ENCODE measurements at regions not wholly inside any gene's neighbourhood (a gene's known extent, or its start where the extent isn't known, plus 50 kb on each side); places are given as distances from the start of the nearest gene placed in this dataset.

DNA sequence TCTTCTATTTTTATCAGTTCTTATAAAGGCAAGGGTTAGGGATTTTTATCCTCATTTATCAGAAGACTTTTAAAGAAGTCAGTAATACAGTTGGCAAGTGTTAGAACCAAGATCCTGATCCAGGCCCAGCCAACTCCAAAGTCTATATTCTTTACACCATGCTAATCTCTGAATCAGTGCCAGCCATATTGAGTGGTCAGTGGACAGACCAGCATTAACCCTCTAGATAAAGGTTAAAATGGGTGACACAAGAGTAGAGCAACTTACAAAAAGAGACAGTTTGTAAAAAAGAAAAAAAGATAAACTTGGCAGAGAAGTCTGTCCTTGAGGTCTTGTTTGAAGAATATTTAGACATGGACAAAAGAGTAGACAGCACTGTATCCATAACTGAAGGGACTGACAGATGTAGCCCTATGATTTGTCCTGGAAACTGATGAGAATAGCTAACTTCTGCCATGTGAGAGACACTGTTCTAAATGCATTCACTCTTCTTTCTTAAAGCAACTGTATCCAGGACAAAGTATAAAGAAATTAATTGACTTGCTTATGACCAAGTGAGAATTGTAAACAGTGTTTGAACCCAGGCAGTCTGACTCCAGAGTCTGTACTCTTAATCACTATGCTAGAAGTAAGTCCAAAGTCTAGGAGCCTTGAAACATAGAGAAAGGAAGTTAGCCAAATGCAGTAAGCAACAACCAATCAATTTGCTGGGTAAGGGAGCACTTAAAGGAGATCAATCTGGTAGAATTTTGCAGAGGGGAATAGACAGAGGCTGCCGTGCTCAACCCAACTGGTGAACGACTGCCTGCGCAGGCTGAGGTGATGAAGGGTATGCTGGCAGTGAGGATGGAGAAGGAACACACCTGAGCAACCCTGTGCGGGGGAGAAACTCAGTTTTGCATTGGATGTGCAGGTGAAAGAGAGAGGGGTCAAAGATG lies 103.7 kb downstream of the TTC6 start (continued):
- peak; percentile 35; the same call in 1 of the 2 replicates for TF ChIP-seq PAX8 (CRISPR knock-in tag; IDR thresholded peaks at IDR 0.05; ENCODE audit: borderline replicate concordance)
- TF ChIP-seq CEBPG (CRISPR knock-in tag; IDR thresholded peaks at IDR 0.05): peak; percentile 31; the same call in 1 of the 2 replicates
- no peak for TF ChIP-seq SMYD3 (CRISPR knock-in tag; IDR thresholded peaks at IDR 0.05)
- no peak for TF ChIP-seq FOXP1 (IDR thresholded peaks at IDR 0.05)
- peak; percentile 74 for TF ChIP-seq FOXP1 (CRISPR knock-in tag; IDR thresholded peaks at IDR 0.05)
- peak; percentile 45; the same call in 1 of the 2 replicates for TF ChIP-seq TCF7 (IDR thresholded peaks at IDR 0.05; ENCODE audit: low read depth)
- no peak for TF ChIP-seq ZNF160 (CRISPR knock-in tag; IDR thresholded peaks at IDR 0.05)
- TF ChIP-seq, protein P1, sequence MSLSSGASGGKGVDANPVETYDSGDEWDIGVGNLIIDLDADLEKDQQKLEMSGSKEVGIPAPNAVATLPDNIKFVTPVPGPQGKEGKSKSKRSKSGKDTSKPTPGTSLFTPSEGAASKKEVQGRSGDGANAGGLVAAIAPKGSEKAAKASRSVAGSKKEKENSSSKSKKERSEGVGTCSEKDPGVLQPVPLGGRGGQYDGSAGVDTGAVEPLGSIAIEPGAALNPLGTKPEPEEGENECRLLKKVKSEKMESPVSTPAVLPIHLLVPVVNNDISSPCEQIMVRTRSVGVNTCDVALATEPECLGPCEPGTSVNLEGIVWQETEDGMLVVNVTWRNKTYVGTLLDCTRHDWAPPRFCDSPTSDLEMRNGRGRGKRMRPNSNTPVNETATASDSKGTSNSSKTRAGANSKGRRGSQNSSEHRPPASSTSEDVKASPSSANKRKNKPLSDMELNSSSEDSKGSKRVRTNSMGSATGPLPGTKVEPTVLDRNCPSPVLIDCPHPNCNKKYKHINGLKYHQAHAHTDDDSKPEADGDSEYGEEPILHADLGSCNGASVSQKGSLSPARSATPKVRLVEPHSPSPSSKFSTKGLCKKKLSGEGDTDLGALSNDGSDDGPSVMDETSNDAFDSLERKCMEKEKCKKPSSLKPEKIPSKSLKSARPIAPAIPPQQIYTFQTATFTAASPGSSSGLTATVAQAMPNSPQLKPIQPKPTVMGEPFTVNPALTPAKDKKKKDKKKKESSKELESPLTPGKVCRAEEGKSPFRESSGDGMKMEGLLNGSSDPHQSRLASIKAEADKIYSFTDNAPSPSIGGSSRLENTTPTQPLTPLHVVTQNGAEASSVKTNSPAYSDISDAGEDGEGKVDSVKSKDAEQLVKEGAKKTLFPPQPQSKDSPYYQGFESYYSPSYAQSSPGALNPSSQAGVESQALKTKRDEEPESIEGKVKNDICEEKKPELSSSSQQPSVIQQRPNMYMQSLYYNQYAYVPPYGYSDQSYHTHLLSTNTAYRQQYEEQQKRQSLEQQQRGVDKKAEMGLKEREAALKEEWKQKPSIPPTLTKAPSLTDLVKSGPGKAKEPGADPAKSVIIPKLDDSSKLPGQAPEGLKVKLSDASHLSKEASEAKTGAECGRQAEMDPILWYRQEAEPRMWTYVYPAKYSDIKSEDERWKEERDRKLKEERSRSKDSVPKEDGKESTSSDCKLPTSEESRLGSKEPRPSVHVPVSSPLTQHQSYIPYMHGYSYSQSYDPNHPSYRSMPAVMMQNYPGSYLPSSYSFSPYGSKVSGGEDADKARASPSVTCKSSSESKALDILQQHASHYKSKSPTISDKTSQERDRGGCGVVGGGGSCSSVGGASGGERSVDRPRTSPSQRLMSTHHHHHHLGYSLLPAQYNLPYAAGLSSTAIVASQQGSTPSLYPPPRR (CRISPR knock-in tag; IDR thresholded peaks at IDR 0.05; ENCODE audit: borderline replicate concordance): peak; percentile 74; the same call in 1 of the 2 replicates
- 0 out of 2 replicates have a peak, but pooled peaks have one; percentile 20 for TF ChIP-seq ZNF629 (CRISPR knock-in tag; conservative IDR thresholded peaks at IDR 0.05)
- peak; percentile 21; the same call in 1 of the 2 replicates for TF ChIP-seq NCOA1 (CRISPR knock-in tag; IDR thresholded peaks at IDR 0.05)
- TF ChIP-seq GFI1 (CRISPR knock-in tag; IDR thresholded peaks at IDR 0.05; ENCODE audit: borderline replicate concordance): peak; percentile 81
- no peak for TF ChIP-seq ZNF562 (CRISPR knock-in tag; IDR thresholded peaks at IDR 0.05; ENCODE audit: borderline replicate concordance)
- no peak for TF ChIP-seq HNRNPUL1 (IDR thresholded peaks at IDR 0.05; ENCODE audit: low read depth, low read length)
- TF ChIP-seq ZNF510 (CRISPR knock-in tag; IDR thresholded peaks at IDR 0.05; ENCODE audit: low read depth): 0 out of 2 replicates have a peak, but pooled peaks have one; percentile 21
- no peak for TF ChIP-seq HNRNPH1 (optimal IDR thresholded peaks at IDR 0.05; ENCODE audit: low read depth, low read length)
- 0 out of 2 replicates have a peak, but pooled peaks have one; percentile 61 for TF ChIP-seq FOXJ3 (CRISPR knock-in tag; IDR thresholded peaks at IDR 0.05; ENCODE audit: borderline replicate concordance)
- no peak for TF ChIP-seq FOSL2 (CRISPR knock-in tag; IDR thresholded peaks at IDR 0.05)
- TF ChIP-seq, protein P2, sequence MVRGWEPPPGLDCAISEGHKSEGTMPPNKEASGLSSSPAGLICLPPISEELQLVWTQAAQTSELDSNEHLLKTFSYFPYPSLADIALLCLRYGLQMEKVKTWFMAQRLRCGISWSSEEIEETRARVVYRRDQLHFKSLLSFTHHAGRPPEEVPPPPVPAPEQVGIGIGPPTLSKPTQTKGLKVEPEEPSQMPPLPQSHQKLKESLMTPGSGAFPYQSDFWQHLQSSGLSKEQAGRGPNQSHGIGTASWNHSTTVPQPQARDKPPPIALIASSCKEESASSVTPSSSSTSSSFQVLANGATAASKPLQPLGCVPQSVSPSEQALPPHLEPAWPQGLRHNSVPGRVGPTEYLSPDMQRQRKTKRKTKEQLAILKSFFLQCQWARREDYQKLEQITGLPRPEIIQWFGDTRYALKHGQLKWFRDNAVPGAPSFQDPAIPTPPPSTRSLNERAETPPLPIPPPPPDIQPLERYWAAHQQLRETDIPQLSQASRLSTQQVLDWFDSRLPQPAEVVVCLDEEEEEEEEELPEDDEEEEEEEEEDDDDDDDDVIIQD (CRISPR knock-in tag; IDR thresholded peaks at IDR 0.05; ENCODE audit: low read depth): peak; percentile 97
- TF ChIP-seq, protein P3, sequence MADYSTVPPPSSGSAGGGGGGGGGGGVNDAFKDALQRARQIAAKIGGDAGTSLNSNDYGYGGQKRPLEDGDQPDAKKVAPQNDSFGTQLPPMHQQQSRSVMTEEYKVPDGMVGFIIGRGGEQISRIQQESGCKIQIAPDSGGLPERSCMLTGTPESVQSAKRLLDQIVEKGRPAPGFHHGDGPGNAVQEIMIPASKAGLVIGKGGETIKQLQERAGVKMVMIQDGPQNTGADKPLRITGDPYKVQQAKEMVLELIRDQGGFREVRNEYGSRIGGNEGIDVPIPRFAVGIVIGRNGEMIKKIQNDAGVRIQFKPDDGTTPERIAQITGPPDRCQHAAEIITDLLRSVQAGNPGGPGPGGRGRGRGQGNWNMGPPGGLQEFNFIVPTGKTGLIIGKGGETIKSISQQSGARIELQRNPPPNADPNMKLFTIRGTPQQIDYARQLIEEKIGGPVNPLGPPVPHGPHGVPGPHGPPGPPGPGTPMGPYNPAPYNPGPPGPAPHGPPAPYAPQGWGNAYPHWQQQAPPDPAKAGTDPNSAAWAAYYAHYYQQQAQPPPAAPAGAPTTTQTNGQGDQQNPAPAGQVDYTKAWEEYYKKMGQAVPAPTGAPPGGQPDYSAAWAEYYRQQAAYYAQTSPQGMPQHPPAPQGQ (CRISPR knock-in tag; IDR thresholded peaks at IDR 0.05; ENCODE audit: borderline replicate concordance): no peak
- no peak; the same call in 1 of the 2 replicates for TF ChIP-seq ZBTB20 (CRISPR knock-in tag; IDR thresholded peaks at IDR 0.05; ENCODE audit: borderline replicate concordance, low read depth)
- peak; percentile 61 for TF ChIP-seq SOX5 (CRISPR knock-in tag; IDR thresholded peaks at IDR 0.05; ENCODE audit: borderline replicate concordance)
- TF ChIP-seq, protein P4, sequence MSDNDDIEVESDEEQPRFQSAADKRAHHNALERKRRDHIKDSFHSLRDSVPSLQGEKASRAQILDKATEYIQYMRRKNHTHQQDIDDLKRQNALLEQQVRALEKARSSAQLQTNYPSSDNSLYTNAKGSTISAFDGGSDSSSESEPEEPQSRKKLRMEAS (IDR thresholded peaks at IDR 0.05): 0 out of 2 replicates have a peak, but pooled peaks have one; percentile 11
